Nephron progenitor cell (in vitro differentiated cells): ENCODE measurements at regions not wholly inside any gene's neighbourhood (a gene's known extent, or its start where the extent isn't known, plus 50 kb on each side); places are given as distances from the start of the nearest gene placed in this dataset.

ENCODE experiments used
- DNase-seq: peaks from one replicate; pipeline ENCODE4 v3.0.0; 2021
- H3K27ac Mint-ChIP-seq: 2 replicates; pipeline ENCODE4 v1.8.0; 2021; ENCODE audit warnings: mild to moderate bottlenecking, moderate library complexity, mixed read lengths
- H3K27me3 Mint-ChIP-seq: 2 replicates; pipeline ENCODE4 v1.8.0; 2021; ENCODE audit warnings: mild to moderate bottlenecking, low read depth, mixed read lengths; ENCODE audit not compliant: poor library complexity
- H3K36me3 Mint-ChIP-seq: 2 replicates; pipeline ENCODE4 v1.8.0; 2021; ENCODE audit warnings: low read depth, mixed read lengths
- H3K4me1 Mint-ChIP-seq: 2 replicates; pipeline ENCODE4 v1.8.0; 2021; ENCODE audit warnings: mixed read lengths
- H3K4me3 Mint-ChIP-seq: 2 replicates; pipeline ENCODE4 v1.8.0; 2021; ENCODE audit warnings: mild to moderate bottlenecking, moderate library complexity, mixed read lengths
- H3K9me3 Mint-ChIP-seq: 2 replicates; pipeline ENCODE4 v1.8.0; 2021; ENCODE audit warnings: mild to moderate bottlenecking, moderate library complexity, mixed read lengths
- TF ChIP-seq, protein P1 (sequence below): fragments of 200-600 bp; sonication (generic); IDR thresholded peaks from 2 replicates; pipeline ENCODE4 v1.5.0; 2021; ENCODE audit warnings: antibody characterized with exemption

DNA sequence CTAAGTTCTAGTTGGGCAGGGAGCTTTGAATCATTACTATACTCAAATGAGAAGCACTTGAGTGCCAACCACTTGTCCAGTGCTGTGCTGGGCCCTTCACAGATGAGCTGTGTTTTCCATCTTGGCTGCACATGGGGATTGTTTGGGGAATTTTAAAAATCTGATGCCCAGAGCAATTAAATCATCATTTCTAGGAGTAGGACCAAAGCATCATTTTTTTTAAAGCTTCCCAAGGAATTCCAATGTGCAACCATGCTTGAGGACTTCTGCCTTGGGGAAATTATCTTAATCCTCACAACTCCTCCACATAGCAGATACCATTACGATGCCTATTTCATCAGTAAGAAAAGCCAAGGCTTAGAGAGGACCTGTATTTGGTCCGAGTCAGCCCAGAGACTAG, 131.4 kb downstream of the TMEM174 start:
- Mint-ChIP-seq H3K27me3 (peaks cover 84% of the 10 kb centered on the region), H3K4me3 (no peak overlapping the region), H3K36me3 (no peaks in the 10 kb centered on the region), H3K9me3 (no peaks in the 10 kb centered on the region), H3K4me1 (peaks cover 83% of the 10 kb centered on the region), H3K27ac (no peak overlapping the region)
- TF ChIP-seq, protein P1, sequence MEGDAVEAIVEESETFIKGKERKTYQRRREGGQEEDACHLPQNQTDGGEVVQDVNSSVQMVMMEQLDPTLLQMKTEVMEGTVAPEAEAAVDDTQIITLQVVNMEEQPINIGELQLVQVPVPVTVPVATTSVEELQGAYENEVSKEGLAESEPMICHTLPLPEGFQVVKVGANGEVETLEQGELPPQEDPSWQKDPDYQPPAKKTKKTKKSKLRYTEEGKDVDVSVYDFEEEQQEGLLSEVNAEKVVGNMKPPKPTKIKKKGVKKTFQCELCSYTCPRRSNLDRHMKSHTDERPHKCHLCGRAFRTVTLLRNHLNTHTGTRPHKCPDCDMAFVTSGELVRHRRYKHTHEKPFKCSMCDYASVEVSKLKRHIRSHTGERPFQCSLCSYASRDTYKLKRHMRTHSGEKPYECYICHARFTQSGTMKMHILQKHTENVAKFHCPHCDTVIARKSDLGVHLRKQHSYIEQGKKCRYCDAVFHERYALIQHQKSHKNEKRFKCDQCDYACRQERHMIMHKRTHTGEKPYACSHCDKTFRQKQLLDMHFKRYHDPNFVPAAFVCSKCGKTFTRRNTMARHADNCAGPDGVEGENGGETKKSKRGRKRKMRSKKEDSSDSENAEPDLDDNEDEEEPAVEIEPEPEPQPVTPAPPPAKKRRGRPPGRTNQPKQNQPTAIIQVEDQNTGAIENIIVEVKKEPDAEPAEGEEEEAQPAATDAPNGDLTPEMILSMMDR, result no peak
- no peak for DNase-seq

- Mint-ChIP-seq H3K27ac (no peak overlapping the region), H3K4me1 (peaks cover 88% of the 10 kb centered on the region), H3K4me3 (peak overlapping the region; percentile 77), H3K36me3 (no peaks in the 10 kb centered on the region), H3K9me3 (no peaks in the 10 kb centered on the region), H3K27me3 (peaks cover 94% of the 10 kb centered on the region)
- DNase-seq, result peak; percentile 60
- TF ChIP-seq, protein P1, result peak; percentile 31
These were observed 130.4 kb downstream of the TMEM174 start for GRCh38 chr5:73303148-73304079.

DNA sequence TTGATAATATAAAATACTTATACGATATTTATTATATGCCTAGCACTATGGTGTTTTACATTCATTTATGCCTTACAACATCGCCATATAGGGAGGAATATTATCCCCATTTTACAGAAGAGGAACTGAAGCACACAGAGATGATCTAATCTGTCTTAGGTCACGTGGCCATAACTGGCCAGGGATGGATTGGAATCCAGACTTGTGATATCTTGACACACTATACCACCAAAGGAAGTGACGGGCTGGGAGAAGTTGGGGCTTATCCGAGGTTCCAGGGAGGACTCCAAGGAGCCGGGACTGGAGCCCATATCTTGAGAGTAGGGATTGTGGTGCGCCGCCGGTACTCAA, 129.8 kb downstream of the TMEM174 start:
- H3K9me3 Mint-ChIP-seq, result no peaks in the 10 kb centered on the region
- H3K4me3 Mint-ChIP-seq, result peak overlapping the region; percentile 77
- H3K4me1 Mint-ChIP-seq, result peaks cover 82% of the 10 kb centered on the region
- no peak for DNase-seq
- TF ChIP-seq, protein P1, result no peak
- H3K27me3 Mint-ChIP-seq, result peaks cover 99% of the 10 kb centered on the region
- H3K36me3 Mint-ChIP-seq, result no peaks in the 10 kb centered on the region
- H3K27ac Mint-ChIP-seq, result no peak overlapping the region

DNA sequence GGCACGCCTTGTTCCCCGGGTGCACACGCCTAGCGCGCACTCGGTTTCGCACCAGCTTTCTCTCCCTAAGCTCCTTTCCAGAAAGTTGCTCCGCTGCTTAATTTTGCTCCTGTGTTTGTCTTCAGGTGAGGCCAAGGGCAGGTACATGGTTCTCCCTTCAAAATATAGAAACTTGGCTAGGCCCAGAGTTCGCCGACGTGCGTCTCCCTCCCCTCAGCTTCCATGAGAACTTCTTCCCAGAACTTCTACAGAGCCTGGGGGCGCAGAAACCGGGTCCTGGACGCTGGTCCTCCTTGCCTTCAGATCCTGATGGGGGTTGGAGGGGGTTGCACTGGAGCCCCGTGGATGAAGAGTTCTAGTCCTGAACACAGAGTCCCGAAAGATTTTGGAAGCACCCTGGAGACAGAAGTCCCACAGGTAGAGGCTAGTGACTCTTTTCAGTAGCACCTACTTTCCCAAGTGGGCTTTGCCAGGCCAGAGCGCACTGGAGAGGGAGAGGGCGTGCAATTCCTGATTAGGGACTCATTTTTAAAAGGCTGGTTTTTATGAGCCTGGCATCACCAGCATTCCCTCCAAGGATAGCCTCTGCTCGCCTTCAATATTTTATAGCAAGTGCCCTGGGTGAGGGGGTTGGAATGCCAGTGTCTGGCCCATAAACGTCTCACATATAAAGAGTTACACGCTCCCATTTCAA, 128.4 kb downstream of the TMEM174 start:
- H3K4me3 Mint-ChIP-seq, result no peak overlapping the region
- DNase-seq, result no peak
- H3K27me3 Mint-ChIP-seq, result peaks cover 99% of the 10 kb centered on the region
- H3K36me3 Mint-ChIP-seq, result no peaks in the 10 kb centered on the region
- TF ChIP-seq, protein P1, result no peak
- peaks cover 68% of the 10 kb centered on the region for H3K4me1 Mint-ChIP-seq
- H3K27ac Mint-ChIP-seq, result no peak overlapping the region
- no peaks in the 10 kb centered on the region for H3K9me3 Mint-ChIP-seq

GRCh38 chr5:73300337-73301207, 127.6 kb downstream of the TMEM174 start:
- H3K27ac Mint-ChIP-seq, result no peak overlapping the region
- H3K36me3 Mint-ChIP-seq, result no peaks in the 10 kb centered on the region
- H3K4me1 Mint-ChIP-seq, result peaks cover 61% of the 10 kb centered on the region
- no peak for DNase-seq
- H3K9me3 Mint-ChIP-seq, result no peaks in the 10 kb centered on the region
- H3K4me3 Mint-ChIP-seq, result peak overlapping the region; percentile 75
- TF ChIP-seq, protein P1, result no peak
- H3K27me3 Mint-ChIP-seq, result peaks cover 100% of the 10 kb centered on the region
